Lung (tissue), 11 donors: ENCODE measurements at regions not wholly inside any gene's neighbourhood (a gene's known extent, or its start where the extent isn't known, plus 50 kb on each side); places are given as distances from the start of the nearest gene placed in this dataset.
"Not testable (repeated sequence)": the region's sequence is repeated elsewhere in the genome, so short reads cannot be mapped to it uniquely, and the experiment has no call there.

Experiments used
- ATAC-seq: fragments of 200-7000 bp; cut with Tn5 transposase; one replicate; pipeline ENCODE4 v1.9.1; 2020; ENCODE audit warnings: moderate number of reproducible peaks; ENCODE audit not compliant: insufficient read depth, low FRiP score
- DNase-seq, 3 donors: peaks; one replicate each; pipeline ENCODE4 v3.0.0-alpha.2; 2013 to 2017
- H3K27ac ChIP-seq, 2 donors: one replicate each; pipeline ENCODE4 v1.5.1; 2013; ENCODE audit warnings: mild to moderate bottlenecking in 2 of 2, moderate library complexity in 2 of 2, control low read depth in 1 of 2, inconsistent platforms in 1 of 2, low read depth in 1 of 2, low read length in 1 of 2
- H3K27me3 ChIP-seq, 3 donors: one replicate each; pipeline ENCODE4 v1.5.1; 2013; ENCODE audit warnings: low read length in 2 of 3; ENCODE audit not compliant: control insufficient read depth in 3 of 3, insufficient read depth in 3 of 3
- H3K36me3 ChIP-seq, 4 donors: one replicate each; pipeline ENCODE4 v1.5.1; 2013; ENCODE audit warnings: low read length in 4 of 4, mild to moderate bottlenecking in 1 of 4, moderate library complexity in 1 of 4; ENCODE audit not compliant: control insufficient read depth in 4 of 4, insufficient read depth in 4 of 4
- H3K4me1 ChIP-seq, 5 donors: one replicate each; pipeline ENCODE4 v1.5.1; 2013; ENCODE audit warnings: low read length in 5 of 5, mild to moderate bottlenecking in 2 of 5, moderate library complexity in 1 of 5; ENCODE audit not compliant: control insufficient read depth in 5 of 5, insufficient read depth in 5 of 5
- H3K4me3 ChIP-seq: one replicate; pipeline ENCODE4 v1.5.1; 2013; ENCODE audit warnings: mild to moderate bottlenecking, control low read depth, moderate library complexity
- H3K9ac ChIP-seq, 2 donors: one replicate each; pipeline ENCODE4 v1.5.1; 2013; ENCODE audit warnings: low read length in 2 of 2, control low read depth in 1 of 2; ENCODE audit not compliant: insufficient read depth in 1 of 2
- H3K9me3 ChIP-seq, 4 donors: one replicate each; pipeline ENCODE4 v1.5.1; 2013; ENCODE audit warnings: low read length in 3 of 4, mild to moderate bottlenecking in 1 of 4, moderate library complexity in 1 of 4; ENCODE audit not compliant: control insufficient read depth in 4 of 4, insufficient read depth in 3 of 4
- whole genome bisulfite sequencing, 2 donors: extraction: QIAGEN DNeasy Blood & Tissue Kit; methylation state at CpG; one replicate each; pipeline ENCODE4 v1.1.7; 2013; 5-methylcytosine and 5-hydroxymethylcytosine counted together
- TF ChIP-seq, protein P1 (sequence below): IDR thresholded peaks from 2 replicates; pipeline ENCODE4 v1.5.1; 2012; ENCODE audit warnings: mild to moderate bottlenecking; ENCODE audit errors: control extremely low read depth, extremely low read depth
- donor health status: control.
- donor health status: control.
- donor health status: Bipolar disorder and iron deficiency.
- donor health status: healthy.
- donor health status: DM: yes; HTN: yes; CAD: no.

GRCh38 chr1:83043244-83043643, 955.7 kb downstream of the TTLL7 start:
- H3K4me1 ChIP-seq: no peaks in the 10 kb centered on the region
- H3K9ac ChIP-seq: no peak overlapping the region
- H3K4me3 ChIP-seq: no peak overlapping the region
- H3K9me3 ChIP-seq: no peaks in the 10 kb centered on the region
- DNase-seq: no peak
- no peaks in the 10 kb centered on the region for H3K36me3 ChIP-seq
- no peak overlapping the region for H3K27ac ChIP-seq
- ATAC-seq: no peak
- WGBS, 2 donors: 82 to 84% methylated on average over 1 of the region's 1 CpG
- no peaks in the 10 kb centered on the region for H3K27me3 ChIP-seq
- TF ChIP-seq, protein P1, sequence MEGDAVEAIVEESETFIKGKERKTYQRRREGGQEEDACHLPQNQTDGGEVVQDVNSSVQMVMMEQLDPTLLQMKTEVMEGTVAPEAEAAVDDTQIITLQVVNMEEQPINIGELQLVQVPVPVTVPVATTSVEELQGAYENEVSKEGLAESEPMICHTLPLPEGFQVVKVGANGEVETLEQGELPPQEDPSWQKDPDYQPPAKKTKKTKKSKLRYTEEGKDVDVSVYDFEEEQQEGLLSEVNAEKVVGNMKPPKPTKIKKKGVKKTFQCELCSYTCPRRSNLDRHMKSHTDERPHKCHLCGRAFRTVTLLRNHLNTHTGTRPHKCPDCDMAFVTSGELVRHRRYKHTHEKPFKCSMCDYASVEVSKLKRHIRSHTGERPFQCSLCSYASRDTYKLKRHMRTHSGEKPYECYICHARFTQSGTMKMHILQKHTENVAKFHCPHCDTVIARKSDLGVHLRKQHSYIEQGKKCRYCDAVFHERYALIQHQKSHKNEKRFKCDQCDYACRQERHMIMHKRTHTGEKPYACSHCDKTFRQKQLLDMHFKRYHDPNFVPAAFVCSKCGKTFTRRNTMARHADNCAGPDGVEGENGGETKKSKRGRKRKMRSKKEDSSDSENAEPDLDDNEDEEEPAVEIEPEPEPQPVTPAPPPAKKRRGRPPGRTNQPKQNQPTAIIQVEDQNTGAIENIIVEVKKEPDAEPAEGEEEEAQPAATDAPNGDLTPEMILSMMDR: no peak

- not testable (repeated sequence) for H3K36me3 ChIP-seq, H3K9me3 ChIP-seq, DNase-seq, H3K9ac ChIP-seq, H3K27me3 ChIP-seq, H3K4me1 ChIP-seq, H3K27ac ChIP-seq, H3K4me3 ChIP-seq, ATAC-seq
- WGBS, 2 donors: 94 to 97% methylated on average over 6 of the region's 6 CpGs
These were observed 959.8 kb downstream of the TTLL7 start for GRCh38 chr1:83039091-83039490.

DNA sequence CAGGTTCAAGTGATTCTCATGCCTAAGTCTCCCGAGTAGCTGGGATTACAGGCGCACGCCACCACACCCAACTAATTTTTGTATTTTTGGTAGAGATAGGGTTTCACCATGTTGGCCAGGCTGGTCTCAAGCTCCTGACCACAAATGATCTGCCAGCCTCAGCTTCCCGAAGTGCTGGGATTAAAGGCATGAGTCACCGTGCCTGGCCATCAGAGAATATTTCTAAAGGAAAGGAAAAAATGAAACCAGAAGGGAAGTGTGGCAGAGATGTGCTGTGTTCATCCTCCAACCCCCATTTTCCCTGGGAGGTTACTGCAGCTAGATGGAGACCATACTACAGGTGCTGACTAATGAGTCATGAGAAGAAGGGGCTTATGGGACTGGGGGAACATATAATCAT, 964.1 kb downstream of the TTLL7 start:
- DNase-seq (no peak), ATAC-seq (no peak)
- 91 to 97% methylated on average over 5 of the region's 5 CpGs for WGBS, 2 donors
- no peak overlapping the region for H3K27ac ChIP-seq
- no peaks in the 10 kb centered on the region for H3K9me3 ChIP-seq
- H3K4me1 ChIP-seq: no peaks in the 10 kb centered on the region
- H3K4me3 ChIP-seq: no peak overlapping the region
- no peak overlapping the region for H3K9ac ChIP-seq
- H3K27me3 ChIP-seq: no peaks in the 10 kb centered on the region
- no peaks in the 10 kb centered on the region for H3K36me3 ChIP-seq
- TF ChIP-seq, protein P1: no peak

DNA sequence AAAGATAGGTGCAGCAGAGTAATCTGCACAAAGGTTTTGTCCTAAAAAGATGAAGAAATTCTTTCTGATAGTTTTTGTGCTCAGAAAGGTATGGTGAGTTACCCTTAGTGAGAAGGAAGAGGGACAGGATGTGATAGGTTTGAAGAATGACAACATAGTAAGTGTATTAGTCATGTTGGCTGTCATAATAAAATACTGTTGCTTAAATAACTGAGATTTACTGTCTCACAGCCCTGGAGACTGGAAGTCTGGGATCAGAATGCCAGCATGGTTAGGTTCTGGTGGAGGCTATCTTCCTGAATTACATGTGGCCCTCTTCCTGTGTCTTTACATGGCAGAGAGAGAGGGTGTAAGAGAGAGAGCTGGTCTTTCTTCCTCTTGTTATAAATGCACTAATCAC, 965.2 kb downstream of the TTLL7 start:
- Histone ChIP-seq H3K4me1 (no peaks in the 10 kb centered on the region), H3K27ac (no peak overlapping the region), H3K9ac (no peak overlapping the region), H3K9me3 (no peaks in the 10 kb centered on the region), H3K27me3 (no peaks in the 10 kb centered on the region), H3K4me3 (no peak overlapping the region), H3K36me3 (no peaks in the 10 kb centered on the region)
- DNase-seq: no peak
- TF ChIP-seq, protein P1: no peak
- ATAC-seq: no peak
